HG03135 (cell line): ENCODE measurements at regions not wholly inside any gene's neighbourhood (a gene's known extent, or its start where the extent isn't known, plus 50 kb on each side); places are given as distances from the start of the nearest gene placed in this dataset.

Source experiments
- ATAC-seq: cut with Tn5 transposase; IDR thresholded peaks from one replicate; pipeline ENCODE4 v1.9.1; 2021; ENCODE audit warnings: mild to moderate bottlenecking, moderate library complexity; ENCODE audit not compliant: unreplicated experiment

DNA sequence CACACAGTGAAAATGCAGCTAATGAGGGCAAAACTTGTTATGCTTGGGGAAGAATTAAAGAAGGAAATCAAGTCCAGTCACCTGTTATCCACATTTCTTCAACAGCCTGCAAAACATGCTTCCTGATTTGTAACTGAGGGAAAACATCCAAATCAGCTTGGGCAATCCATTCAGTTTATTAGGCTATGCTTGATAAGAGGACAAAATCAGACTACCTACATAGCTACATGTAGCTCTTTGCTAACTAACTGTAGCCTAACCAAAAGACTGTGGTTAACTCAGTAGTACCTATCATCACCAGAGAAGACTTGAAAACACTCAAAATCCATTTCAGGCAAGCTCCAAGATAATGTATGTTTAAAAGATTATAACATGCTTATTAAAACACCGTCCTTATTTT, 436.4 kb downstream of the SHQ1 start:
- ATAC-seq = no peak

DNA sequence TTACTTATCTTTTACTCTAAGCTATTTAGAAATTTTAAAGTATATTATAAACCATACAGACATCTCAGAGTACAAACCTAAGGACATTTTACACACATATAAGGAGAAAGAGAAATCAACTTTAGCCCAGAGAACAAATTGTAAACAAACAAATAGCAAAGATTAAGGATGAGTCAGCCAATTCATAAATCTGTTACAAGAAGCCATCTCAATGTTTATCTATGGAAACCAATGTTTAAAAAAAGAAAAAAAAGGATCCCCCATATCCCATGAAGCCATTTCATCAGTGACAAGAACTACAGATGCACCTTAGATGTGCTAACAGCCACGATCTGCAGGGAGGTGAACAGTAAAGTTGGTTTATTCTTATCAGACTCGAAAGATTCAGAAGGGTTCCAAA, 437.1 kb downstream of the SHQ1 start:
- no peak for ATAC-seq

DNA sequence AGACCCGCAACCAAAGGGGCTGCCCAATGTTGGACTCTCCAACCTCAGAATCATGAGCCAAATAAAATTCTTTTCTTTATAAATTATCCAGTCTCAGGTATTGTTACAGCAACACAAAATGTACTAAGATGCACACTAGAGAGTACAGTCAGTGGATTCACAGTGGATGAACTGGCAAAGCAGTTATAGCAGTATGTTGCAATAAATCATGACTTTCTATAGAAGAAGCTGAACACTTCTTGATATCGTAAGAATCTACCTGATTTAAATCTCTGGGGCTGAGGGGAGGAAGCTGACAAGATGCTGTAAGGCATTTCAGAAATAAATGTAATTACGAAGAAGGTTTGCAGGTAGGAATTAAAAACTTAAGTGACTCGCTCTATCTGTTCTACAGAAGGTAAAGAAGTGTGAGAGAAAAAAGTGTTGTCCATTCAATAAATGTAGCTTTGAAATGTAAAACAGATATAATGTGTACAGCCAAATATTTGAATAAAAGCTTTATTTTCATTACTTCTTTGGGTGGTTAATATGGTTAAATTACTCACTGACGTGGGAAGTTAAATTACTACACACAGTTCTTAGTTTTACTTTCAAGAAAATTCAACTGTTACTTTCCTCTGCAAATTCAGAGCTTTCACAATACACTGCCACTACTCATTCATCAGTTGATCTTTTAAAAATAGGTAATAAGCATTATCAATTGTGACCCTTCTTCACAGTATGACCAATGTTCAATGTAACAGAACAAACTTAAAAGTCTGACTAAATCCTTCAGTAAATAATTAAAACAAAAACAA, 439.1 kb downstream of the SHQ1 start:
- ATAC-seq = no peak

DNA sequence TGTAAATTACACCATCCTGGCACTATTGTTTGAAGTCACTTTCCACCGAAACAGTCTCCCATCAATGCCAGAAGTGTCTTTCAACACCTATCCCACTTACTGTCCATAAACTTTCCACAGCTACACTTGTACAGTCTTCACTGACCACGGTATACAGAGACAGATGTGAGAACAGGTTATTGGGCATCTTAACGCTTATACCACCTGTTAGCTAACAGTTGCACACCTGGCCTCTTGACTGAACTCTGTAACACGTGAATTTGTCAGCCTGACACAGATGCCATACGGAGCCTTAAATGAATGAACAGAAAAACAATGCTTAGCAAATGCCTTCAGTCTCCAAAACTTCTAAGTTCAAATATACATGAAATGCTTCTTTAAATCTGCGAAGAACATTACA, 440.5 kb downstream of the SHQ1 start:
- no peak for ATAC-seq

DNA sequence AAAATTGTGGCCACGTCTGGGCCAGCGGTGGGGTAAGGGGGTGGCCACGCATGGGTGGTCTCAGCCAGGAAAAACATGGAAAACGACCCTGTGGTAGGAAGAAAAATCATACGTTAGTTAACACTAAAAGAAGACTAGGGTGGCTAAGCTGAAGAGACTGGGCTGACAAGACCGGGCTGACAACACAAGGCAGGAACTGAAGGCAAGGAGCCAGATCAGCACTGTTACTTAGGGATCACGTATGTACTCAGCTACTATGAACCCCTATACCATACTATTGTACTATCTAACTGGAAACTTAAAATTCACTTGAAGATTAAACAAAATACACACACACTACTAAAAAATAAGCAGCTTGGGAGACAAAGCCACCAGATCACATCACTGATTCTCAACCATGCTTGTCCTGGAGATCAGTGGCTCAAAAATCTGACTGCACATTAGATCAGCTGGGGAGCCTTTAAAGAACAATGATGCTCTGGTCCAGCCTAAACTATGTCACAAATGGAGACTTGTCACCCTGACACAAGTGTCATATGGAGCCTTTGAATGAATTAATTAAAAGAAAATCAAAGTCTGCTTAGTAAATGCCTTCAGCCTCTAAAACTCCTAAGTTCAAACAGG, 442.2 kb downstream of the SHQ1 start:
- ATAC-seq = no peak

DNA sequence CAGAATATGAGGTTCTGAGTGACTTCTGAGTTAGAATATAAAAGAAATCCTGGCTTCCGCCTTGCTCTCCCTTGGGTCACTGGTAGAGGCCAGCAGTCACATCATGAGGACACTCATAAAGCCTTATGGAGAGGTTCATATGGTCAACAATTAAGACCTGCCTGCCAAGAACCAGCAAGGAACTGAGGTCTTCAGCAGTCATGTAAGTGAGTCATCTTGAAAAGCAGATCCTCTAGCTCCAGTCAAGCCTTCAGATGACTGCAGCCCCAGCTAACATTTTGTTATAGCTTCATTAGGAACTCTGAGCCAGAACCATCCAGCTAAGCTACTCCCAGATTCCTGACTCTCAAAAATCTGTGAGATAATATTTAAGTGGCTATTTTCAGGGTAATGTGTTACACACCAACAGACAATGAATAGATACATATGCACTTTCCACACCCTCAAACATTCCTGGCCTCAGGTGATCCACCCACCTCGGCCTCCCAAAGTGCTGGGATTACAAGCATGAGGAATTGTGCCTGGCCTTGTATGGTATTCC, 447.2 kb downstream of the SHQ1 start:
- ATAC-seq = no peak

DNA sequence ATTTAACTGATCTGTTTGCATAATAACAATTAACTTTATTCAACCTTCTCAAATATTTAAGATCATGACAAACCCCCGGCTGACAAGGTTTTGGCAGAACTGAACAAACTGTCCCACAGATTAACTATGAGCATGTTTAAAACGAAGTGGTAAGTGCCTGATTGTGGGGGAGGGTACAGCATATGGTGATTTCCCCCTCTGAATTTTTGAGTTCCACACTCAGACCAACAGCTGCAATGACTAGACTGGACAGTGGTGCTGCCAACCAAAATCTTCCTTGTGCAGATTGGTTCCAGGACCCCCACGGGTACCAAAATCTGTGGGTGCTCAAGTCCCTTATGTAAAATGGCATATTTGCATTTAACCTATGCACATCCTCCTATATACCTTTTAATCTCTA, 449.5 kb downstream of the SHQ1 start:
- ATAC-seq = no peak

DNA sequence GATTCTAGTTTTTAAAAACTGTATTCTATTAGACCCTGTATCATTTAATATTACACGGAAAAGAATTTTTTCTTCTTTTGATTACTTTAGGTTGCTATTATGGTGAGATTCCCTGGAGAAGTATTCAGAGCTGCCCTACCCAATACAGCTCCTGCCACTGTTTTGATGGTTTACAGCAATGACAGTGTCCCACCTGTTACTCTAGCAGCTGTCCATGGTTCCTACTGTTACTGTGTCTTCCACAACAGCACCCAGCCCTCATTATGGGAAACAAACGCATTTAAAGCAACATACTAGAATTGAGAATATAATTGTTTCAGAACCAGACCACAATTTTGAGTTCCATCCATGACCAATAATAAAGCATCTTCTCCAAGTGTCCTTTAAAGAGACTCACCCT, 450.7 kb downstream of the SHQ1 start:
- no peak for ATAC-seq

DNA sequence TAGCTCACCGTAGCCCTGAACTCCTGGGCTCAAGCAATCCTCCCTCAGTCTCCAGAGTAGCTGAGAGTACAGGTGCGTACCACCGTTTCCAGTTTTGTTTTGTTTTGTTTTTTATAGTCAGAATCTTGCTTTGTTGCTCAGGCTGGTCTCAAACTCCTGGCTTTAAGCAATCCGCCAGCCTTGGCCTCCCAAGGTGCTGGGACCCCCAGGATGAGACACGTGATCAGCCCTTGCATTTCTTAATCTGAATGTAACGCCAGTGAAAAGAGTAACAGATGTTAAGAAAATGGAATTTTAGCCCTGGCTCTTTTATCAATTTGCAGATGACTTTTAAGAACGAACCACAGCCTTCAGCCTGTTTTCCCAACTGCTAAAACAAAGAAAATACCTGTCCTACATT, 451.3 kb downstream of the SHQ1 start:
- ATAC-seq = no peak

DNA sequence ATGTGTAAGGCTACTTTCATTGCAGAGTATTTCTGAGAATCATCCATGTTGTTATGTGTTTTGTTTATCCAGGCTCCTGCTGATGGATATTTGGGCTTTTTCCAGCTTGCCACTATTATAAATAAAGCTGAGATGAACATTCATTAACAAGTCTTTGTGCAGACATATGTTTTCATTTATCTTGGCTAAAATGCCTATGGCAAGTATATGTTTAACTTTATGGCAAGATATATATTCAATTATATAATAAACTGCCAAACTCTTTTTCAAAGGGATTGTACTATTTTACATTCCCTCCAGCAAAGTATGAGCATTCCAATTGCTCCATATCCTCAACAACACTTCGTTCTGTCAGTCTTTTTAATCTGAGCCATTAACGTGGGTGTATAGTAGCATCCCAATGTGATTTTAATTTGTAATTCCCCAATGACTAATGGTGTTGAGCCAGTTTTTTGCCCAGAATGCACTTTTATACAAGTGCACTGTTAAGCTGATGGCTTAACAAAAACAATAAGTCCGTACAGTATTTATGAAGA, 452.4 kb downstream of the SHQ1 start:
- no peak for ATAC-seq

DNA sequence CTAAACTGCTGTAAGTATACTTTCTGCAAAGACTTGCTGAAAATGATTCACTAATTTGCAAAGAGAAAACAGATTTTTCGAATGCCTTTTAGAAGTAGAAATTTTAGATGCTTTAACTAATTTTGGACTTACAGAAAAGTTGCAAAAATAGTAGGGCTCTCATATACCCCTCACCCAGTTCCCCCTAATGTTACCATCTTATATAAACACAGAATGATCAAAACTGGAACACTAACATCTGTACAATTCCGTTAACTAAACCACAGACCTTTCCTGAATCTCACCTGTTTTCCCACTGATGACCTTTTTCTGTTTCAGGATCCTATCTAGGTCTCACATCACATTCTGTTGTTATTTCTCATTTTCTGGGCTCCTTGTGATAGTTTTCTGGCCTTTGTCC, 454.8 kb downstream of the SHQ1 start:
- no peak for ATAC-seq

DNA sequence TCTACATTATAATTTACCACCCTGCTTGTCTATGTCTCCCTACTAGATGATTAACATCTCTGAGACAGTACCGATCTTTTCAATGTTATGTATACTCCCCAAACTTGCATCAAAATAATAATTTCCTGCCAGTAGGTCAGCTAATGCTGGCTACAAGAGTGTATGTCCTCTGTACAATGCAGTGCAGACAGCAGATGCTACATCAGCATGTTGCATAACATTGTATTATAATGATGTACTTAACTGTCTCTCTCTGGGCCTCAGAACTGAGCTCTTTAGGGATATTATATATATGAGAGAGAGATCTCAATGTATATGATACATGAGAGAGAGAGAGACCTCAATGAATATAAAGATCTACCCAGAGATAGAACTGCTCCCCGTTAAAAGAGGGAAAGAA, 456.6 kb downstream of the SHQ1 start:
- ATAC-seq = no peak

DNA sequence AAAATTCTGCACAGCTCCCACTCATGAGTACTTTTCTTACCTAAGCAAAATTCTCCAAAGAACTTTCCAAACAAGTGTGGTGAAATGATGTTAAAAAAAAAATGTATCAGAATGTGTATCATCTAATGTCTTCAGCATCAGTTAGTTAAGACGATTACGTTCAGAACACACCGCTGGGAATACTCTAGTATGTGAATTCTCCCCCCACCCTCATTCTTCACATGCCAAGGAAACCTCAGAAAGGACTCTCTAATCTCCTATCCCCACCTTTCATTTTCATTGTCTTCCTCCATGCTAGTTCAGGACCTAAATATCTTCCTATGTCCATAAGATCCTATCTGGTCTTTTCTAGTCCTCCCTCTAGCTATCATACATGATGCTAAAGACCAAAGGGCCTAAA, 457.4 kb downstream of the SHQ1 start:
- ATAC-seq = no peak

DNA sequence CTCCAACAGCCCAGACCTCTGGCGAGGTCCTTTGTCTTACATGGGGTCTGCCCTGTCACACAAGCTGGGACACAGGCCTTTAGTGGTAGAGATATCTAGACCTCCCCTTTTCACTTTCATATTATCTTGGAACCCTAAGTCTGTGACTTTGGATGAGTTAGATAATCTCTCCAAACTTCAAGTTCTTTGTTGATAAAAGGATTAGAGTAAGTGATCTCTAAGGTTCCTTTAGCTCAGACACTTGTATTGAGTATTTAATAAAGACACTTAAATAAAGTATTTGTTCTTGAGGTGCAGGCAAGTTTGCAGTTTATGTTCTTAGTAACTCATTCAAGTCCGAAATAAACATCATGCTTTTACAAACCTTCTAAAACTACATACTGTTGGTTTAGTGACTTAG, 459.6 kb downstream of the SHQ1 start:
- no peak for ATAC-seq

DNA sequence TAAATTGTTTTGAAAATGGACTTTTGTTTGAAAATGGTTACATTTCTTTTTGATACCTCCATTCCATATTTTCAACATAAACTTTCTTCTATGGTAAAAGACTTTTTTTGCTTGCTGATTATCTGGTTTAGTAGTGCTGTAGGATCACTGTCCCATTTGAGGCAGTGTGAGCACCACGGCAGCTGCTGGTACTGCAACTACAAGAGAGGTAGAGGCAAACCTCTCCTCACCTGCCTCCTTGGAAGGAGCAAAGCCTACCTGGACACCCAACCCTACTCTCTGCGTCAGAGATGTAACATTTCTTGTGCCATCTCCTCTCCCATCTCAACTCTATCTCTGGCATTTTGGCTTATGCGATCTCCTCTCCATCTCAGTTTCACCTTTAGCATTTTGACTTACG, 460.1 kb downstream of the SHQ1 start:
- ATAC-seq = no peak

DNA sequence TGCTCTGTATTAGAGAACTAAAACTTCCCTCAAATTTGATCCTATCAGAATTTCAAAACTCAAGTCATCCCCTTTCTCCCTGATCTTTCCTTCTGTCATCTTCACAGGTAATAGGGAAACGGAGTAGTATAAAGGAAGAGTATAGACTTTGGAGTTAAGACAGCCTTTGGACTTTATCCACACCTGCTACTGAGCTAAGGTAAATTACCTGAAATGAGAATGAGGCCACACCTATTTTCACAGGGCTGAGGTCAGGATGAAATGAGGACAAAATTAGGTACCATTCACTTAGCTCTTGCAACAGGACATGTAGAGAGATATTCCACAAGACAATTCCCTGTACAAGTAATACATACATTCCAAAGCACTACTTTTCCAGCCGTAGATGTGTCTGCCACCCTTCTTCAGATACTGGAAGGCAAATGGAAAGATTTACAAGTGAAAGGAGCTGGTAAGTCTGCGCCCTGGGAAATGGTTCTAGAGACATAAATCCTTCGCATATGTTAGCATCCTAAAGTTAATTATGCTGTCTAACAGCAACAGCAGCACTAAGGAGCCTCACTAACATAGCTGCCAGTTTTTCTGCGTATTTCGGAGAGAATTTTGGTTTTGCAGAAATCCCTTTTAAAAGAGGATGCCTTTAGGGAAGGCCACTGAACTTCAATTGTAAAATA, 461.8 kb downstream of the SHQ1 start:
- ATAC-seq = no peak

DNA sequence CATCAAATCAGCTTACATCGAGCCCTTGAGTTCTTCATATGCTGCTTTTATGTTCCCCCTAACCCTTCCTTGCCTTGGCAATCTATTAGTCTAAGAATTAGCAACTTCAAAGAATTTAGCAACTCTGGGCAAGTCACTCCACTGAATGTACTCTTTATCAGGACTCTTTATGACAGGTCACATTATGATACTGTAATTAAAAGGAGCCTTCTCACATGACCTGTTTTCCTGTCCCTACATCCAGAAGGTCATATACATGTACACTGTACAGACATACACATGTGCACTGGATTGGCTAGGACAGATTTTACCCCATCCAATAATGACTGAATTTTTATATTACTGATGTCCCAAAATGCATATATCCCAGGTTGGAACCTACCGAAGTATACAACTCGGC, 463.1 kb downstream of the SHQ1 start:
- no peak for ATAC-seq

DNA sequence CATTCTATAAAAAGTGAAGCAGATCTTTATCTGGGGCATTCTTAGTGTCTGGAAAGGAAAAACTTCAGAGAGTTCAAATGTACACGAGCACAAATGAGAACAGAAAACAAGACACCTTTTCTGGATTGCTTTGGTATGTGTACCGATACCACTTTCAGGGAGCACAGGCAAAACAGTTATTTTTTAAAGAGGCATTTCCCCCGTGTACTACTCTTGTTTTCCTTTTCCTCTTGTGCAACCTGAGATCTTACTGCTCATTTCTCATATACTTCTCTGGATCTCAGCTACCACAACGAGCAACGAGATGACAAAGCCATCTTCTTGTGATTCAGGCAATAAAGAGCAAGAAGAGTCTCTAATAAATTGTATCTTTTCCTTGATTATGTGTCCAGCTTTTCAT, 463.6 kb downstream of the SHQ1 start:
- no peak for ATAC-seq

DNA sequence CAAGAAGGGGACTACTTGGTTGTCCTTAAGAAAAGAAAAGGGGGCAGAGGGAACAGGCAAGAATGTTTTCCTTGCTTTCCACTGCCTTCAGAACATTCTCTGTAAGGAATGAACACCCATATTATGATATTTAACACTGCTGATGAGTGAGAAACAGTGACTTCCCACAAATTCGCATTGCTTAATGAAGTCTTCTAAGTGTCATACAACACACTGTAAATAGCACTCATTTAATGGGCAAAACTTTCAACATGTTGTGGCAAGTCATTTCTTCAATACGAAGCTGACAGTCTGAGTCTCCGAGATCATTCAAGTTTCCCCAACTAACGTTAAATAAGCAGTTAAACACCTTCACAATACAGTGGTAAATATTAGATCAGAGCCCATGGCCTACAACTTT, 464.4 kb downstream of the SHQ1 start:
- ATAC-seq = no peak

DNA sequence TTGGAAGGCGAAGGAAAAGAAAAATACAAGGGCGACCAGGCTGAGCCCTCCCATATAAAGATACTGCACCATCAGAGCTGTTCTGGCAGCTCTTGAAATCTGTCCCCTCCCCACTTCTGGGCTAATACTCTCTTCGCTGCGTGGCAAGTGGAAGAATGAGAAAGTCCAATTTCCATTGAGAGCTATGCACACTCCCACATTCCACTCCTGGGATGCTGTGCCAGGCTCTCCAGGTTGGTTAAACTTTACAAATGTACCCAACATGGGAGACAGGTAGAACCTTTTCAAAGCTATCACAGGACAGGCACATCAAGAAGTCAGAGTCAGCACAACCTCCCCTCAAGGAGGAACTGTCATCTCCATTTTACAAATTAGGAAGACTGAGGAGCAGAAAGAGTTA, 465.0 kb downstream of the SHQ1 start:
- no peak for ATAC-seq

DNA sequence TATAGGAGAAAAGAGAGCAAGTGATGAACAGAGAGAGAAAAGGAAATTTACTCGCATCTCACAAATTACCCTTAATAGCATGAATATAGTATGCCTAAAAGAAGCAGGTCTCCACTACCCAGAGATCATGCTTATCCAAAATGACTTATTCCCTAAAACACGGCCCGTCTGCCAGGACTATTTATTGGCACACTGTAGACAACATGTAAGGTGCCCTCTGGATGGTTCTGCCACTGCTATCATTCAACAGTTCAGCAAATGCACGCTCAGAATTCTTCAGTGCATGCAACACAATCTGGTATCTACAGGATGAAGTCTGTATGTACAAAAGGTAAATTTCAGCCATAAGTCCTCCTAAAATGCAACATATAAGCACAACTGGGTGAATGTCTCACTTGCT, 465.8 kb downstream of the SHQ1 start:
- no peak for ATAC-seq

DNA sequence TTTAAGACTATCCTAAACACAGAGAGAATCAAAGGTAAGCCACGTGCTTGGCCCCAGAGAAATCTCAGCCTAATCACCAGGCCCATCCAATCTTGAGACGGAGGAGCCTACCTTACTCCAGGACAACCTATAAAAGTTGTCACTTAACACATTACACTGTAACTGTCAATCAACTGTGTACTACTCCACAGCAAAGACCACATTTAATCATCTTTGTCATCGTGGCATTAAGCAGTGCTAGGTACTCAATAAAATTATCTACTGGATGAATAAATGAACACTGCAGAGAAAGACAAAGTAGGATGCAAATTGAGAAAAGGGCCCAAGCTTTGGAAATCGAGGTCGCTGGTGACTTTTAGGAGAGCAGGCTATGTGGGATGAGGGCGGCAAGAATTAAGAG, 466.7 kb downstream of the SHQ1 start:
- ATAC-seq = no peak
